ENCODE measurements at regions not wholly inside any gene's neighbourhood (a gene's known extent, or its start where the extent isn't known, plus 50 kb on each side); places are given as distances from the start of the nearest gene placed in this dataset.

DNA sequence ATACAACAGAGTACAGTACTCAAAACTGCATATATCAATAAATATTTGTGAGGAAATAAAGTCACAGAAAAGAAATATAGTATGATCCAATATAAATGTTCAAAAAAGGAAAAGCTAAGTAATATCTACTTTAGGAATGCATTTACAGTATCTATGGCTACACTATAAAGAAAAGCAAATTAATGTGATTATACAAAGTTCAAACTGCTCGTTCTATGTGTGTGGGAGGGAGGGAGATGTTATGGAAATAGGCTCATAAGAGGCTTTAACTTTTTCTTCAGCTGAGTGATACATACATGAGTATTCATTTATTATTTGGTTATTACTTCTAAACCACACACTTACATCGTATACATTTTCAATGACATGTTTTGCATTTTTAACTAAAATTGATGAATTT, 377.7 kb upstream of the AGTR1 start:
- TF ChIP-seq, protein P1, sequence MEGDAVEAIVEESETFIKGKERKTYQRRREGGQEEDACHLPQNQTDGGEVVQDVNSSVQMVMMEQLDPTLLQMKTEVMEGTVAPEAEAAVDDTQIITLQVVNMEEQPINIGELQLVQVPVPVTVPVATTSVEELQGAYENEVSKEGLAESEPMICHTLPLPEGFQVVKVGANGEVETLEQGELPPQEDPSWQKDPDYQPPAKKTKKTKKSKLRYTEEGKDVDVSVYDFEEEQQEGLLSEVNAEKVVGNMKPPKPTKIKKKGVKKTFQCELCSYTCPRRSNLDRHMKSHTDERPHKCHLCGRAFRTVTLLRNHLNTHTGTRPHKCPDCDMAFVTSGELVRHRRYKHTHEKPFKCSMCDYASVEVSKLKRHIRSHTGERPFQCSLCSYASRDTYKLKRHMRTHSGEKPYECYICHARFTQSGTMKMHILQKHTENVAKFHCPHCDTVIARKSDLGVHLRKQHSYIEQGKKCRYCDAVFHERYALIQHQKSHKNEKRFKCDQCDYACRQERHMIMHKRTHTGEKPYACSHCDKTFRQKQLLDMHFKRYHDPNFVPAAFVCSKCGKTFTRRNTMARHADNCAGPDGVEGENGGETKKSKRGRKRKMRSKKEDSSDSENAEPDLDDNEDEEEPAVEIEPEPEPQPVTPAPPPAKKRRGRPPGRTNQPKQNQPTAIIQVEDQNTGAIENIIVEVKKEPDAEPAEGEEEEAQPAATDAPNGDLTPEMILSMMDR (IDR thresholded peaks at IDR 0.05 in 8 of 11, conservative IDR thresholded peaks at IDR 0.05 in 3 of 11), result no peak
- TF ChIP-seq POLR2A (IDR thresholded peaks at IDR 0.05), result no peak
